ENCODE measurements at regions not wholly inside any gene's neighbourhood (a gene's known extent, or its start where the extent isn't known, plus 50 kb on each side); places are given as distances from the start of the nearest gene placed in this dataset.

DNA sequence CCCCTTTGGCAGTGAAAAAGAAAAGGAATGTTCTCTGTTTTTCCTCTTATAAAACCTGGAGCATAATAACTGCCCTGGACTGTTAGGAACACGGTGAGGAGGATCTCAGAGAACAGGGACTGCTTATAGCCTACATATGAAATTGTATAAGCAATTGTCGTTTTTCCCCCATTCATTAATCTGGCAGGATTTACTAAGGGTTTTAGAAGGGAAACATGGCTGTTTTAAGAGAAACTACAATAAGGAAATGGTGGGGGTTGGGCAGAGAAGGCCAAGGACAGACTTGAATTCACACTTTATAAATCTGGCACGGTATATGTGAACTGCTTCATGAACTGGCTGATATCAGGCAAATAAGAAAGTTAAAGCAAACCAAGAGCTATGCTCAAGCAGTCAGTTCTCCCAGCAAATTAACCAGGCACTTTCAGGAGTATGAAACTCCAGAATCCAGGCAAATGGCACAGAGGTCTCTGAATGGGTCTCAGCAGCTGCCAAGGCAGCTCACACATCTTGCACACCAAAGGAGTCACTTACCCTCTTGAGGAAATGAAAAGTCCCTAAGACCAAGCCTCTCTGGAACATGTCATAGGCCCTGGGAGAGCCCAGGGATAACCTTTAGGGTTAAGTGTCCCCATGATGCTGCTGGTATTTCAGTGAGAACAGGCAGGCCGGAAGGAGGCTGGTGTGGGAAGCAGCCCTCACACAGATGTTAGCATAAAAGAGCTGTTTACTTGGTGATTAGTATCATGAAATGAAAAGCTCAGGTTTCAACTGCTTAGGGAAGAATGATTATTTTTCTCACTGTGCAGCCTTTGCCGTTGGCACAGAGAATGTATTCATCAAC is 260.5 kb upstream of the MARCKS start:
- TF ChIP-seq, protein P1, sequence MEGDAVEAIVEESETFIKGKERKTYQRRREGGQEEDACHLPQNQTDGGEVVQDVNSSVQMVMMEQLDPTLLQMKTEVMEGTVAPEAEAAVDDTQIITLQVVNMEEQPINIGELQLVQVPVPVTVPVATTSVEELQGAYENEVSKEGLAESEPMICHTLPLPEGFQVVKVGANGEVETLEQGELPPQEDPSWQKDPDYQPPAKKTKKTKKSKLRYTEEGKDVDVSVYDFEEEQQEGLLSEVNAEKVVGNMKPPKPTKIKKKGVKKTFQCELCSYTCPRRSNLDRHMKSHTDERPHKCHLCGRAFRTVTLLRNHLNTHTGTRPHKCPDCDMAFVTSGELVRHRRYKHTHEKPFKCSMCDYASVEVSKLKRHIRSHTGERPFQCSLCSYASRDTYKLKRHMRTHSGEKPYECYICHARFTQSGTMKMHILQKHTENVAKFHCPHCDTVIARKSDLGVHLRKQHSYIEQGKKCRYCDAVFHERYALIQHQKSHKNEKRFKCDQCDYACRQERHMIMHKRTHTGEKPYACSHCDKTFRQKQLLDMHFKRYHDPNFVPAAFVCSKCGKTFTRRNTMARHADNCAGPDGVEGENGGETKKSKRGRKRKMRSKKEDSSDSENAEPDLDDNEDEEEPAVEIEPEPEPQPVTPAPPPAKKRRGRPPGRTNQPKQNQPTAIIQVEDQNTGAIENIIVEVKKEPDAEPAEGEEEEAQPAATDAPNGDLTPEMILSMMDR (IDR thresholded peaks at IDR 0.05), result no peak
- no peak for TF ChIP-seq POLR2A (IDR thresholded peaks at IDR 0.05)
